H1 (cell line): ENCODE measurements at regions not wholly inside any gene's neighbourhood (a gene's known extent, or its start where the extent isn't known, plus 50 kb on each side); places are given as distances from the start of the nearest gene placed in this dataset.

Experiments used
- CTCF ChIA-PET: fragments of 300-600 bp; sonication (Branson Sonifier 250); formaldehyde crosslinking; loops from one replicate; lab custom pipeline; 2021; ENCODE audit not compliant: partially characterized antibody; lab: Charles Lee
- POLR2A ChIA-PET: fragments of 300-600 bp; sonication (Branson Sonifier 250); formaldehyde crosslinking; loops from one replicate; lab custom pipeline; 2021; ENCODE audit warnings: inconsistent platforms; ENCODE audit not compliant: partially characterized antibody; lab: Charles Lee
- DNase-seq, 2 experiments: peaks; one replicate each; pipeline versions ENCODE4 v3.0.0 to v3.0.0-alpha.2; 2010 to 2022; ENCODE audit warnings: low spot score in 2 of 2, low read depth in 1 of 2, mixed read lengths in 1 of 2
- FAIRE-seq: peaks from 2 replicates; lab custom pipeline; 2011; peaks lifted over from hg19 to GRCh38; lab: Jason Lieb, UNC
- H2AFZ ChIP-seq: 2 replicates; pipeline ENCODE4 v1.8.1; 2012; ENCODE audit warnings: low read length, inconsistent platforms
- H2AK5ac ChIP-seq: 2 replicates; pipeline ENCODE4 v1.6.1; 2013; ENCODE audit warnings: low read depth, low read length
- H2BK120ac ChIP-seq: replicated peaks from 2 replicates; pipeline ENCODE3; 2013; ENCODE audit warnings: low read depth, low read length, inconsistent platforms
- H2BK12ac ChIP-seq: 2 replicates; pipeline ENCODE4 v1.6.1; 2013; ENCODE audit warnings: low read depth, low read length
- H2BK15ac ChIP-seq: 2 replicates; pipeline ENCODE4 v1.6.1; 2013; ENCODE audit warnings: low read length
- H2BK20ac ChIP-seq: 2 replicates; pipeline ENCODE4 v1.6.1; 2013; ENCODE audit warnings: low read length
- H2BK5ac ChIP-seq: 2 replicates; pipeline ENCODE4 v1.6.1; 2013; ENCODE audit warnings: low read depth, low read length
- H3K14ac ChIP-seq: 2 replicates; pipeline ENCODE4 v1.6.1; 2013; ENCODE audit warnings: inconsistent platforms; ENCODE audit not compliant: insufficient read length
- H3K18ac ChIP-seq: 2 replicates; pipeline ENCODE4 v1.6.1; 2013; ENCODE audit warnings: low read length; ENCODE audit errors: extremely low read depth
- H3K23ac ChIP-seq: 2 replicates; pipeline ENCODE4 v1.6.1; 2013; ENCODE audit warnings: inconsistent platforms; ENCODE audit not compliant: insufficient read length
- H3K23me2 ChIP-seq: 2 replicates; pipeline ENCODE4 v1.6.1; 2013; ENCODE audit warnings: low read depth, low read length
- H3K27ac ChIP-seq: 2 replicates; pipeline ENCODE4 v1.6.1; 2011; ENCODE audit warnings: low read depth, low read length, inconsistent platforms
- H3K27me3 ChIP-seq, 4 experiments: replicated peaks in 1 of 4; 1 replicate in 1 of 4; 2 replicates in 3 of 4; pipeline versions ENCODE4 v1.6.1 to v1.8.1; 2011 to 2013; ENCODE audit warnings: low read length in 3 of 4, mild to moderate bottlenecking in 3 of 4, inconsistent platforms in 2 of 4, mixed read lengths in 2 of 4, moderate library complexity in 1 of 4; ENCODE audit not compliant: control insufficient read depth in 3 of 4, insufficient read depth in 3 of 4; ENCODE audit errors: extremely low read depth in 1 of 4
- H3K36me3 ChIP-seq, 4 experiments: 2 replicates each; pipeline versions ENCODE4 v1.6.1 to v1.8.1; 2011 to 2013; ENCODE audit warnings: mild to moderate bottlenecking in 4 of 4, low read length in 3 of 4, moderate library complexity in 2 of 4, control low read depth in 1 of 4, inconsistent platforms in 1 of 4; ENCODE audit not compliant: insufficient read depth in 4 of 4, control insufficient read depth in 2 of 4
- H3K4ac ChIP-seq: replicated peaks from 2 replicates; pipeline ENCODE3; 2013; ENCODE audit warnings: low read length, low read depth, mixed read lengths, inconsistent platforms; ENCODE audit not compliant: insufficient read length
- H3K4me1 ChIP-seq, 4 experiments: replicated peaks in 1 of 4; 1 replicate in 1 of 4; 2 replicates in 3 of 4; pipeline versions ENCODE4 v1.6.1 to v1.8.1; 2011 to 2013; ENCODE audit warnings: low read length in 3 of 4, inconsistent platforms in 2 of 4, mixed read lengths in 1 of 4; ENCODE audit not compliant: insufficient read depth in 4 of 4, control insufficient read depth in 3 of 4
- H3K4me2 ChIP-seq, 2 experiments: 2 replicates each; pipeline versions ENCODE4 v1.6.1 to v1.8.1; 2011 to 2013; ENCODE audit warnings: low read depth in 2 of 2, low read length in 2 of 2, control low read depth in 1 of 2, inconsistent platforms in 1 of 2, mild to moderate bottlenecking in 1 of 2; ENCODE audit not compliant: insufficient read depth in 1 of 2
- H3K4me3 ChIP-seq, 4 experiments: fragments of 200-600, 300-600 bp in 1 of 4; sonication (generic), shearing (Covaris generic), sonication (Bioruptor Twin) in 1 of 4; 2 replicates each; pipeline versions ENCODE4 v1.5.1 to v1.8.1; 2011 to 2016; ENCODE audit warnings: low read length in 4 of 4, low read depth in 3 of 4, control low read depth in 2 of 4, inconsistent platforms in 2 of 4, mild to moderate bottlenecking in 2 of 4, mixed read lengths in 1 of 4, moderate library complexity in 1 of 4; ENCODE audit not compliant: insufficient read depth in 2 of 4; ENCODE audit errors: extremely low read depth in 1 of 4
- H3K56ac ChIP-seq: replicated peaks from 2 replicates; pipeline ENCODE3; 2013; ENCODE audit warnings: low read depth, mild to moderate bottlenecking, mixed read lengths, low read length, inconsistent platforms; ENCODE audit not compliant: insufficient read length
- H3K79me1 ChIP-seq: 2 replicates; pipeline ENCODE4 v1.6.1; 2013; ENCODE audit warnings: low read depth, low read length, control low read depth
- H3K79me2 ChIP-seq, 2 experiments: 2 replicates each; pipeline versions ENCODE4 v1.6.1 to v1.8.1; 2012 to 2013; ENCODE audit warnings: low read length in 2 of 2, mild to moderate bottlenecking in 2 of 2, inconsistent platforms in 1 of 2; ENCODE audit not compliant: insufficient read depth in 2 of 2, control insufficient read depth in 1 of 2
- H3K9ac ChIP-seq, 4 experiments: replicated peaks in 1 of 4; 1 replicate in 1 of 4; 2 replicates in 3 of 4; pipeline versions ENCODE4 v1.6.1 to v1.8.1; 2011 to 2013; ENCODE audit warnings: low read depth in 3 of 4, low read length in 3 of 4, control low read depth in 2 of 4, mild to moderate bottlenecking in 2 of 4, moderate library complexity in 2 of 4, inconsistent platforms in 1 of 4; ENCODE audit errors: extremely low read depth in 1 of 4
- H3K9me3 ChIP-seq, 2 experiments: 2 replicates each; pipeline versions ENCODE4 v1.6.1 to v1.8.1; 2012 to 2013; ENCODE audit warnings: mild to moderate bottlenecking in 2 of 2, moderate library complexity in 2 of 2, control low read depth in 1 of 2, inconsistent platforms in 1 of 2, low read depth in 1 of 2, low read length in 1 of 2, mixed read lengths in 1 of 2; ENCODE audit not compliant: insufficient read depth in 2 of 2
- H4K20me1 ChIP-seq, 2 experiments: replicated peaks in 1 of 2; 2 replicates each; pipeline versions ENCODE3 to v1.8.1; 2011 to 2013; ENCODE audit warnings: inconsistent platforms in 2 of 2, low read length in 2 of 2, mild to moderate bottlenecking in 1 of 2; ENCODE audit not compliant: insufficient read depth in 2 of 2, control insufficient read depth in 1 of 2
- H4K5ac ChIP-seq: 2 replicates; pipeline ENCODE4 v1.6.1; 2013; ENCODE audit warnings: low read length, low read depth, mixed read lengths, inconsistent platforms; ENCODE audit not compliant: insufficient read length
- H4K8ac ChIP-seq: 2 replicates; pipeline ENCODE4 v1.8.0; 2013; ENCODE audit warnings: mild to moderate bottlenecking, moderate library complexity, low read length, inconsistent platforms; ENCODE audit not compliant: insufficient read depth; ENCODE audit errors: extremely low read depth
- H4K91ac ChIP-seq: replicated peaks from 2 replicates; pipeline ENCODE3; 2013; ENCODE audit warnings: low read length, mixed read lengths, inconsistent platforms; ENCODE audit not compliant: insufficient read length
- CTBP2 ChIP-seq: IDR thresholded peaks from 2 replicates; pipeline ENCODE4 v1.7.0; 2011; ENCODE audit warnings: borderline replicate concordance, mild to moderate bottlenecking, moderate library complexity, mixed read lengths, low read length; ENCODE audit not compliant: insufficient read depth, insufficient read length
- SIX5 ChIP-seq: IDR thresholded peaks from 2 replicates; pipeline ENCODE4 v1.6.1; 2011; ENCODE audit warnings: mild to moderate bottlenecking, low read depth, low read length
- TBP ChIP-seq: IDR thresholded peaks from 2 replicates; pipeline ENCODE4 v1.6.1; 2011; ENCODE audit warnings: low read depth, low read length, improper control_type of control experiment
- USF2 ChIP-seq: IDR thresholded peaks from 2 replicates; pipeline ENCODE4 v1.6.1; 2011; ENCODE audit warnings: low read length, improper control_type of control experiment
- WGBS, 2 experiments: shearing (Covaris generic) in 1 of 2; methylation state at CpG; one replicate each; pipeline versions ENCODE4 v1.1.6 to v1.1.7; 2013 to 2015; ENCODE audit warnings: low lambda C conversion rate in 2 of 2, mixed read lengths in 2 of 2, inconsistent platforms in 1 of 2, low coverage in 1 of 2, missing lambda C conversion rate in 1 of 2; ENCODE audit not compliant: insufficient replicate concordance in 2 of 2, insufficient coverage in 1 of 2, insufficient read length in 1 of 2; ENCODE audit errors: extremely low coverage in 1 of 2, missing lambda C conversion rate in 1 of 2; 5-methylcytosine and 5-hydroxymethylcytosine counted together

GRCh38 chr1:91621360-91621759 lies 120.7 kb downstream of the CDC7 start:
- Histone ChIP-seq H3K23ac (no peak overlapping the region), H3K4me3 (no peak overlapping the region), H3K79me2 (no peaks in the 10 kb centered on the region), H3K9me3 (no peaks in the 10 kb centered on the region), H4K5ac (no peak overlapping the region), H3K4ac (no peak overlapping the region), H4K20me1 (no peaks in the 10 kb centered on the region), H2BK12ac (no peak overlapping the region), H2AK5ac (no peak overlapping the region), H2BK120ac (no peak overlapping the region), H3K79me1 (no peaks in the 10 kb centered on the region), H3K4me2 (no peak overlapping the region), H2BK20ac (no peak overlapping the region)
- POLR2A ChIA-PET = no interaction called here
- TF ChIP-seq USF2 (no peak), CTBP2 (no peak), TBP (no peak), SIX5 (no peak)
- TF ChIP-seq, all 59 proteins: peak for 0
- no peaks in the 10 kb centered on the region for H3K23me2 ChIP-seq
- DNase-seq (no peak), FAIRE-seq (no peak)
- peaks cover 0 to 6% (median 2%) of the 10 kb centered on the region in 4 experiments; a peak in 4 of 7 replicates for H3K4me1 ChIP-seq
- no peaks in the 10 kb centered on the region for H3K36me3 ChIP-seq
- H2BK15ac ChIP-seq = no peak overlapping the region
- H3K9ac ChIP-seq = no peak overlapping the region
- H3K27ac ChIP-seq = no peak overlapping the region
- H4K91ac ChIP-seq = no peak overlapping the region
- no peak overlapping the region for H3K18ac ChIP-seq
- no peaks in the 10 kb centered on the region for H3K27me3 ChIP-seq
- H3K56ac ChIP-seq = no peak overlapping the region
- WGBS, 2 experiments = 86% methylated on average over 3 of the region's 3 CpGs; no CpG with 5 or more reads in 1 of the 2 experiments
- H2BK5ac ChIP-seq = no peak overlapping the region
- H2AFZ ChIP-seq = no peak overlapping the region
- no peak overlapping the region for H4K8ac ChIP-seq
- CTCF ChIA-PET = no interaction called here
- no peak overlapping the region for H3K14ac ChIP-seq
